Right lobe of liver (tissue), 6 donors: ENCODE measurements at regions not wholly inside any gene's neighbourhood (a gene's known extent, or its start where the extent isn't known, plus 50 kb on each side); places are given as distances from the start of the nearest gene placed in this dataset.

Experiments
- ATAC-seq, 4 donors: fragments of 200-7000 bp; cut with Tn5 transposase; one replicate each; pipeline ENCODE4 v1.9.1; 2020; ENCODE audit warnings: mild to moderate bottlenecking in 4 of 4, moderate library complexity in 4 of 4
- DNase-seq, 3 donors: peaks; one replicate each; pipeline ENCODE4 v3.0.0-alpha.2; 2020
- H3K27ac ChIP-seq, 3 donors: fragments of 200-600 bp; one replicate each; pipeline ENCODE4 v1.8.0; 2022
- H3K27me3 ChIP-seq, 2 donors: fragments of 200-600 bp; one replicate each; pipeline ENCODE4 v1.8.0; 2022
- H3K36me3 ChIP-seq, 4 donors: fragments of 200-600 bp; sonication (generic) in 1 of 4; one replicate each; pipeline versions ENCODE4 v1.5.1 to v1.8.0; 2017 to 2022; ENCODE audit warnings: control low read depth in 1 of 4
- H3K4me1 ChIP-seq, 4 donors: fragments of 200-600 bp; sonication (generic) in 1 of 4; one replicate each; pipeline versions ENCODE4 v1.5.1 to v1.8.0; 2017 to 2022; ENCODE audit warnings: control low read depth in 1 of 4
- H3K4me3 ChIP-seq, 3 donors: fragments of 200-600 bp; one replicate each; pipeline ENCODE4 v1.8.0; 2022
- H3K9me3 ChIP-seq, 4 donors: fragments of 200-600 bp; sonication (generic) in 1 of 4; one replicate each; pipeline versions ENCODE4 v1.5.1 to v1.8.0; 2017 to 2022; ENCODE audit warnings: control low read depth in 1 of 4
- CTCF ChIP-seq, 4 donors: fragments of 200-600 bp in 3 of 4; fragments of 450-650 bp in 1 of 4; IDR thresholded peaks; one replicate each; pipeline versions ENCODE4 v1.5.1 to v1.8.0; 2016 to 2022; ENCODE audit warnings: antibody characterized with exemption in 4 of 4, mild to moderate bottlenecking in 2 of 4
- POLR2A ChIP-seq: fragments of 450-650 bp; IDR thresholded peaks from one replicate; pipeline ENCODE4 v1.6.1; 2017; ENCODE audit warnings: antibody characterized with exemption, mild to moderate bottlenecking
- WGBS: methylation state at CpG from one replicate; pipeline ENCODE4 v1.1.6; 2018; ENCODE audit warnings: low coverage, low lambda C conversion rate; ENCODE audit not compliant: insufficient coverage; ENCODE audit errors: missing lambda C conversion rate; 5-methylcytosine and 5-hydroxymethylcytosine counted together
- intact Hi-C, 2 donors: fragments of 100-400 bp; cut with DNase I; formaldehyde crosslinking; loops; one replicate each; pipeline versions ENCODE4 v1.11.2 to v1.14.1; 2022
- donor health status: DM: no; HTN: yes; CAD: no.
- donor health status: DM: no; HTN: no; CAD: no.
- donor health status: DM: no; HTN: no; CAD: no.
- donor health status: DM: no; HTN: yes; CAD: no.
- donor health status: DM: no; HTN: yes; CAD: no.

DNA sequence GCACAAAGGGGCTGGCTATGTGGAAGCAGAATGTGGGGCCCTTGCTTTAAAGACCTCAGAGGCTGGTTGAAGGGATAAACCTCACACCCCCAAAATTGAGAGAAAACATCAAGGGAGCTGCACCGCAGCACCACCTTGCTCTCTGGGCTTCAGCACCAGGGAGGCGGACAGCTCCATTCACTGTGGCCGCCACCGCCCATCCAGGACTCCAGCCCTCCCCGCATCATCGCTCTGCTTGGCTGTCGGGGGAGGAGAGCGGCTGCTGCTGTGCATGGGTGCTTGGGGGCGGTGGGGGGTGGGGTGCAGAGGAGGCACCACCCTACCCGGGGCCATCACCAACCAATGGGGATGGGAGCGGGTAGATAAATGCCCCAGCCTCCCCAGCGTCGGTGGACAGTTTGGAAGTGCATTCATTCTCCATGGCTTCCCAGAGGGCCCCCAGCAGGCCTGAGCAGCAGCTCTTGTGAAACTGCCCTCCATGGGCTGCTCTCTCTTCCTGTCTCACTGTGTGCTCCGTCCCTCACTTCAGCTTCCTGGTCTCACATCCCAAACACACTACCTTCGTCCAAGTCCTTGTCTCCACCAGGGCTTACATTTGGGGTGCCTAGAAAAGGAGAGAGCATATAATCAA, 75.7 kb upstream of the BHLHE23 start:
- WGBS: 50% methylated on average over 2 of the region's 15 CpGs
- H3K27me3 ChIP-seq: no peaks in the 10 kb centered on the region
- TF ChIP-seq CTCF (IDR thresholded peaks at IDR 0.05): no peak
- no peak for TF ChIP-seq POLR2A
- peaks cover 0 to 8% (median 0%) of the 10 kb centered on the region in 4 donors for H3K9me3 ChIP-seq
- ATAC-seq: peak in 3 of 4 donors; percentile 38 to 59 (median 48)
- no peaks in the 10 kb centered on the region for H3K36me3 ChIP-seq
- intact Hi-C loops: no loop called here
- H3K4me1 ChIP-seq: no peaks in the 10 kb centered on the region
- H3K27ac ChIP-seq: no peak overlapping the region
- DNase-seq: peak in 2 of 3 donors; percentile 25 to 49
- H3K4me3 ChIP-seq: no peak overlapping the region

DNA sequence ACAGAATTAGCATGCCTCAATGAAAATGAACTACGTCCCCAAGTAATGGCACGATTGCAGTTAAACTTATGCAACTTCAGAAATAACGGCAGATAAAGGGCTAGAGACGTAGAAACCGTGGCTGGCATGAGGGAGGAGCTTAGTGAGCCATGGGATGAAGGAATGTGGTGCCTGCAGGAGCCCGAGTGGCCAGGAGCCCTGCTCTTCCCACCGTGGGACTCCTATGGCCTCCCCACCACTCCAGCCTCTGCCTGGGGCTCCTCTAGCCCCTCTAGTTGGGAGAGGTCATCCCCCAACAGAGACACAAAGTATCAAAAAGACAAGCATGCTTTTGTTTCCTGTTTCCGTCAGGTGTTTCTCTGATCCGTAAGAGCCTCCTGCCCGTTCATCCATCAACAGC, 75.1 kb upstream of the BHLHE23 start:
- no peak overlapping the region for H3K4me3 ChIP-seq
- H3K4me1 ChIP-seq: no peaks in the 10 kb centered on the region
- peaks cover 0 to 9% (median 0%) of the 10 kb centered on the region in 4 donors for H3K9me3 ChIP-seq
- no peak for TF ChIP-seq POLR2A
- no peak for TF ChIP-seq CTCF (IDR thresholded peaks at IDR 0.05)
- no peak for ATAC-seq
- H3K27ac ChIP-seq: no peak overlapping the region
- H3K27me3 ChIP-seq: no peaks in the 10 kb centered on the region
- no peaks in the 10 kb centered on the region for H3K36me3 ChIP-seq
- 27% methylated on average over 10 of the region's 10 CpGs for WGBS
- DNase-seq: peak in 1 of 3 donors; percentile 12
- intact Hi-C loops: no loop called here

- Histone ChIP-seq H3K4me3 (no peak overlapping the region), H3K36me3 (no peaks in the 10 kb centered on the region), H3K27ac (no peak overlapping the region), H3K27me3 (no peaks in the 10 kb centered on the region), H3K4me1 (no peaks in the 10 kb centered on the region), H3K9me3 (peaks cover 0 to 9% (median 0%) of the 10 kb centered on the region in 4 donors)
- intact Hi-C loops: no loop called here
- no peak for ATAC-seq
- TF ChIP-seq CTCF (IDR thresholded peaks at IDR 0.05) (no peak), POLR2A (no peak)
- 52% methylated on average over 4 of the region's 5 CpGs for WGBS
- DNase-seq: peak in 2 of 3 donors; percentile 11 to 31
These were observed 74.6 kb upstream of the BHLHE23 start for GRCh38 chr20:63081351-63081750.

DNA sequence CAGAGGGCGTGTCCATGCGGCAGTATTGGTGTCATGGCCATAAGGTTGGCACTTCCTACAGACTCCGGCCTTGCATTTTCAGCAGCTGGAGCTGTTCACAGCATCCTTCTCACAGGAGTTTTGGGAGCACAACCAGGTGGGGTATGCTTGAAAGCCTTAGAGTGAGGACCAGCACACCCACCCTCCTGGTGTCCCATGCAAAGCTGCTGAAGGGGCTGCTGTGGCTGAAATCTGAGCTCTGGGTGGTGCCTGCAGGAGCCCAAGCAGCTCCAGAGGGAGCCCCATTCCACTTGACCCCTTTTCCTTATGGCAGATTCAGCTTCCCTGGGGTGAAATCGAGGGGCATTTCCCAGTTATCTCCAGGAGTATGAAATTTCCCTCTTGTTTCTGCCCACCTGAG, 74.0 kb upstream of the BHLHE23 start:
- H3K4me1 ChIP-seq: no peaks in the 10 kb centered on the region
- H3K9me3 ChIP-seq: peaks cover 0 to 9% (median 0%) of the 10 kb centered on the region in 4 donors
- no peak overlapping the region for H3K27ac ChIP-seq
- DNase-seq (peak; percentile 2 to 30 (median 17)), ATAC-seq (no peak)
- H3K36me3 ChIP-seq: no peaks in the 10 kb centered on the region
- H3K4me3 ChIP-seq: no peak overlapping the region
- TF ChIP-seq POLR2A (no peak), CTCF (IDR thresholded peaks at IDR 0.05) (no peak)
- intact Hi-C loops: no loop called here
- H3K27me3 ChIP-seq: no peaks in the 10 kb centered on the region
- WGBS: 0% methylated on average over 1 of the region's 4 CpGs
